ENCODE measurements at regions not wholly inside any gene's neighbourhood (a gene's known extent, or its start where the extent isn't known, plus 50 kb on each side); places are given as distances from the start of the nearest gene placed in this dataset.

- no peak overlapping the region for H3K27ac ChIP-seq (ENCODE audit: low read depth, low read length)
- TF ChIP-seq PHF8 (conservative IDR thresholded peaks at IDR 0.05; ENCODE audit: low read depth, low read length) (no peak), USF2 (IDR thresholded peaks at IDR 0.05; ENCODE audit: low read length) (no peak), EZH2 (IDR thresholded peaks at IDR 0.05; ENCODE audit: low read depth, low read length, severe bottlenecking) (no peak), ZNF274 (IDR thresholded peaks at IDR 0.05; ENCODE audit: borderline replicate concordance, extremely low read depth, low read length) (no peak), CHD2 (IDR thresholded peaks at IDR 0.05; ENCODE audit: low read length) (no peak), CEBPB (IDR thresholded peaks at IDR 0.05; ENCODE audit: low read depth, low read length) (no peak), CHD1 (IDR thresholded peaks at IDR 0.05; ENCODE audit: low read depth, low read length) (no peak), SP2 (IDR thresholded peaks at IDR 0.05; ENCODE audit: low read length) (no peak), CREB1 (IDR thresholded peaks at IDR 0.05) (no peak), HDAC2 (IDR thresholded peaks at IDR 0.05; ENCODE audit: borderline replicate concordance in 1 of 2, low read depth in 2 of 2, low read length in 2 of 2) (no peak)
These were observed 75.7 kb upstream of the THUMPD2 start for GRCh38 chr2:39854771-39855170.

More at GRCh38 chr2:39854771-39855170, 75.7 kb upstream of the THUMPD2 start:
- H3K27me3 ChIP-seq (replicated peaks in 1 of 4; ENCODE audit: control insufficient read depth in 3 of 4, extremely low read depth in 1 of 4, insufficient read depth in 3 of 4, low read length in 3 of 4): no peaks in the 10 kb centered on the region
- H3K4me3 ChIP-seq (ENCODE audit: extremely low read depth in 1 of 4, insufficient read depth in 2 of 4, low read depth in 3 of 4, low read length in 4 of 4): no peak overlapping the region
- no peak overlapping the region for H4K91ac ChIP-seq (replicated peaks; ENCODE audit: insufficient read length, low read length)
- ChIA-PET POLR2A (ENCODE audit: partially characterized antibody) (no interaction called here), CTCF (ENCODE audit: partially characterized antibody) (interaction anchor here (1.3 to 2.2 kb wide), 4 partner anchors 9 to 389 kb away, joined by 5 to 7 read pairs (median 6); no protein-coding TSS in a partner anchor)
- H3K18ac ChIP-seq (ENCODE audit: extremely low read depth, low read length): no peak overlapping the region
- DNase-seq (ENCODE audit: low read depth in 1 of 2, low spot score in 2 of 2): no peak
- H3K14ac ChIP-seq (ENCODE audit: insufficient read length): no peak overlapping the region
- H2BK120ac ChIP-seq (replicated peaks; ENCODE audit: low read depth, low read length): no peak overlapping the region
- no peak overlapping the region for H3K4me2 ChIP-seq (ENCODE audit: insufficient read depth in 1 of 2, low read depth in 2 of 2, low read length in 2 of 2)
- H3K79me2 ChIP-seq (ENCODE audit: control insufficient read depth in 1 of 2, insufficient read depth in 2 of 2, low read length in 2 of 2): no peaks in the 10 kb centered on the region
- no peaks in the 10 kb centered on the region for H3K36me3 ChIP-seq (ENCODE audit: control insufficient read depth in 2 of 4, insufficient read depth in 4 of 4, low read length in 3 of 4)
- no peaks in the 10 kb centered on the region for H3K9me3 ChIP-seq (ENCODE audit: insufficient read depth in 2 of 2, low read depth in 1 of 2, low read length in 1 of 2)
- H3K9ac ChIP-seq (replicated peaks in 1 of 4; ENCODE audit: extremely low read depth in 1 of 4, low read depth in 3 of 4, low read length in 3 of 4): no peak overlapping the region
- H3K4me1 ChIP-seq (replicated peaks in 1 of 4; ENCODE audit: control insufficient read depth in 3 of 4, insufficient read depth in 4 of 4, low read length in 3 of 4): peaks cover 0 to 11% (median 2%) of the 10 kb centered on the region in 4 experiments; a peak in 2 of 7 replicates
- no peak overlapping the region for H4K5ac ChIP-seq (ENCODE audit: insufficient read length, low read depth, low read length)
- no peak overlapping the region for H2BK20ac ChIP-seq (ENCODE audit: low read length)
- no peak overlapping the region for H3K23ac ChIP-seq (ENCODE audit: insufficient read length)
- no peaks in the 10 kb centered on the region for H3K79me1 ChIP-seq (ENCODE audit: low read depth, low read length)
- no peak overlapping the region for H2BK12ac ChIP-seq (ENCODE audit: low read depth, low read length)
- no peaks in the 10 kb centered on the region for H4K20me1 ChIP-seq (replicated peaks in 1 of 2; ENCODE audit: control insufficient read depth in 1 of 2, insufficient read depth in 2 of 2, low read length in 2 of 2)
- no peak overlapping the region for H2BK15ac ChIP-seq (ENCODE audit: low read length)
- no peak overlapping the region for H2BK5ac ChIP-seq (ENCODE audit: low read depth, low read length)
- no peak overlapping the region for H3K4ac ChIP-seq (replicated peaks; ENCODE audit: insufficient read length, low read depth, low read length)
- no peak overlapping the region for H3K56ac ChIP-seq (replicated peaks; ENCODE audit: insufficient read length, low read depth, low read length)
- H2AK5ac ChIP-seq (ENCODE audit: low read depth, low read length): no peak overlapping the region
- no peak overlapping the region for H4K8ac ChIP-seq (ENCODE audit: extremely low read depth, insufficient read depth, low read length)
- no peak for FAIRE-seq
- no peaks in the 10 kb centered on the region for H3K23me2 ChIP-seq (ENCODE audit: low read depth, low read length)
- WGBS, 2 experiments (ENCODE audit: extremely low coverage in 1 of 2, insufficient coverage in 1 of 2, insufficient read length in 1 of 2, insufficient replicate concordance in 2 of 2, low coverage in 1 of 2, low lambda C conversion rate in 2 of 2, missing lambda C conversion rate in 1 of 2): 93% methylated on average over 5 of the region's 5 CpGs; no CpG with 5 or more reads in 1 of the 2 experiments
- H2AFZ ChIP-seq (ENCODE audit: low read length): peak overlapping the region; percentile 64; the same call in 1 of the 2 replicates

Data from H1 (cell line).